Psoas muscle (tissue), 7 donors: ENCODE measurements at regions not wholly inside any gene's neighbourhood (a gene's known extent, or its start where the extent isn't known, plus 50 kb on each side); places are given as distances from the start of the nearest gene placed in this dataset.

Source experiments
- ATAC-seq, 4 donors: fragments of 200-7000 bp; cut with Tn5 transposase; one replicate each; pipeline ENCODE4 v1.9.1; 2020; ENCODE audit warnings: moderate library complexity in 3 of 4, mild to moderate bottlenecking in 2 of 4
- DNase-seq, 2 donors: peaks; one replicate each; pipeline ENCODE4 v3.0.0-alpha.2; 2020
- H3K27ac ChIP-seq: fragments of 200-600 bp; one replicate; pipeline ENCODE4 v1.8.0; 2022
- H3K27me3 ChIP-seq, 3 donors: fragments of 200-600 bp in 1 of 3; one replicate each; pipeline versions ENCODE4 v1.6.1 to v1.8.0; 2013 to 2022; ENCODE audit warnings: low read length in 2 of 3, mild to moderate bottlenecking in 2 of 3, moderate library complexity in 1 of 3; ENCODE audit not compliant: insufficient read depth in 3 of 3
- H3K36me3 ChIP-seq, 2 donors: fragments of 200-600 bp in 1 of 2; one replicate each; pipeline versions ENCODE4 v1.6.1 to v1.8.0; 2013 to 2022; ENCODE audit warnings: low read depth in 1 of 2, mild to moderate bottlenecking in 1 of 2, moderate library complexity in 1 of 2; ENCODE audit not compliant: insufficient read depth in 1 of 2
- H3K4me1 ChIP-seq: fragments of 200-600 bp; one replicate; pipeline ENCODE4 v1.8.0; 2022
- H3K4me3 ChIP-seq: fragments of 200-600 bp; one replicate; pipeline ENCODE4 v1.8.0; 2022; ENCODE audit warnings: mild to moderate bottlenecking
- H3K9me3 ChIP-seq: fragments of 200-600 bp; one replicate; pipeline ENCODE4 v1.8.0; 2022
- CTCF ChIP-seq: fragments of 200-600 bp; IDR thresholded peaks from one replicate; pipeline ENCODE4 v1.8.0; 2022; ENCODE audit warnings: antibody characterized with exemption
- WGBS, 3 donors: extraction: QIAGEN DNeasy Blood & Tissue Kit; methylation state at CpG; one replicate each; pipeline versions ENCODE4 v1.1.6 to v1.1.7; 2013; 5-methylcytosine and 5-hydroxymethylcytosine counted together
- intact Hi-C, 2 donors: fragments of 100-400 bp; cut with DNase I; formaldehyde crosslinking; loops; one replicate each; pipeline versions ENCODE4 v1.11.0 to v1.14.2; 2022
- donor health status: healthy with polysubstance abuse.
- donor health status: DM: no; HTN: no; CAD: no; lungs with moderate emphysema.
- donor health status: Bipolar disorder and iron deficiency.
- donor health status: healthy.
- donor health status: DM: yes; HTN: yes; CAD: no.
- donor health status: DM: no; HTN: no; CAD: no.
- donor health status: DM: yes; HTN: yes; CAD: no.

DNA sequence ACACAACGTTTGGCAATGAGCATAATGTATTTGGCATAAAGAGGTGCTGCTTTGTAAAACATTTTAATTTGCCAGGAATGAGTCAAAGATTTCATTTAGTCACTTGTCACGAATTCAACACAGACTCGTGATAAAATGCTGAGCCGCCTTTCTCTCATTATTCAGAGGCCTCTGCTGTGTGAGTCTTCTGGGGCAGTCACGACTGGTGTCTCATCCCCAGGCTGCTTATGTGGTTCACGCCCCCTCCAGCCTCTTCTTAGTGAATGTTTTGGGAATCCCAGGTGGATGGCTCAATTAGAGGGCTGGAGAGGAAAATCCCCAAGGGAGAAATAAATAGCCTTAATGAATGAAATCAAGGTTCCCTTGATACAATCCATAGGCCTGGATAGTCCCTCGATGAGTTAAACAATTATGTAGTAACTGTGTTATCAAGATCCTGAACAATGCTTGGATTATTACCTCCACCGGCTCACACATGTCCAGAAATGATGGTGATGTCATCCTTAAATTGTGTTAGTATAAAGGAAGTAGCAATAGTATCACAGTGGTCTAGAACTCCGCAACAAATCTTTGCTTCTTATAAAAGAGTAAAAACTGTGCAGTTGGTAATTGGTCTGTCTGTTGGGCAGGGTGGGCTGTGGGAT, 192.1 kb upstream of the ADAMTS16 start:
- no peak for ATAC-seq
- H3K4me1 ChIP-seq, result no peaks in the 10 kb centered on the region
- H3K36me3 ChIP-seq, result no peaks in the 10 kb centered on the region

GRCh38 chr5:4949108-4949507, 191.0 kb upstream of the ADAMTS16 start:
- 49 to 51% (median 51%) methylated on average over 6 of the region's 6 CpGs for WGBS, 3 donors
- Histone ChIP-seq H3K27me3 (no peaks in the 10 kb centered on the region), H3K9me3 (no peaks in the 10 kb centered on the region), H3K27ac (no peak overlapping the region), H3K4me3 (no peak overlapping the region), H3K36me3 (no peaks in the 10 kb centered on the region), H3K4me1 (no peaks in the 10 kb centered on the region)
- DNase-seq (no peak), ATAC-seq (no peak)
- intact Hi-C loops, result no loop called here
- TF ChIP-seq CTCF, result no peak

More for the DNA sequence above, 192.1 kb upstream of the ADAMTS16 start:
- intact Hi-C loops, result no loop called here
- no peaks in the 10 kb centered on the region for H3K27me3 ChIP-seq
- DNase-seq, result no peak
- 61 to 64% (median 64%) methylated on average over 9 of the region's 9 CpGs for WGBS, 3 donors
- no peak for TF ChIP-seq CTCF
- H3K4me3 ChIP-seq, result no peak overlapping the region
- H3K9me3 ChIP-seq, result no peaks in the 10 kb centered on the region
- no peak overlapping the region for H3K27ac ChIP-seq

GRCh38 chr5:4953576-4953975, 186.6 kb upstream of the ADAMTS16 start:
- H3K9me3 ChIP-seq, result no peaks in the 10 kb centered on the region
- no peaks in the 10 kb centered on the region for H3K36me3 ChIP-seq
- peaks cover 0 to 4% (median 0%) of the 10 kb centered on the region in 3 donors for H3K27me3 ChIP-seq
- TF ChIP-seq CTCF, result no peak
- no peak for ATAC-seq
- H3K4me3 ChIP-seq, result no peak overlapping the region
- intact Hi-C loops, result no loop called here
- 73 to 82% (median 74%) methylated on average over 4 of the region's 4 CpGs for WGBS, 3 donors
- no peak overlapping the region for H3K27ac ChIP-seq
- DNase-seq, result no peak
- no peaks in the 10 kb centered on the region for H3K4me1 ChIP-seq

DNA sequence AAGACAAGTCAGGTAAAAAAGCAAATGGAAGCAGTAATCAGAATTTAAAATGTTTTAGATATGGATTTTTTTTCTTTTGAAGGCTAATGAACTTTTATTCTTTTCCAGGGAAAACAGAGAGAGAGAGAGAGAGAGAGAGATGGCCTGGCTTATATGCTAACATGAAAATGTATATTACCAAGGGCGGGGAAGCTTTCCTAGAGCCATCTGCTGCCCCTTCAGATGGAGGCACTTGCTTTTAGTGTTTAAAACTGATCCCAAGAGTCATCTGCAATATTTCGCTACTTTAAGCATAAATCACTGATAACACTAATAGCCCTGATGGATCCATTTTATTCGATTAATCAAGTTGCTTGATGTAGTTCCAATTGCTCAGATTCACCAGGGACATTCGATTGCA, 186.1 kb upstream of the ADAMTS16 start:
- H3K4me1 ChIP-seq, result no peaks in the 10 kb centered on the region
- H3K27ac ChIP-seq, result no peak overlapping the region
- peaks cover 0 to 4% (median 0%) of the 10 kb centered on the region in 3 donors for H3K27me3 ChIP-seq
- DNase-seq (no peak), ATAC-seq (no peak)
- WGBS, 3 donors, result 79 to 82% (median 80%) methylated on average over 4 of the region's 4 CpGs
- H3K4me3 ChIP-seq, result no peak overlapping the region
- TF ChIP-seq CTCF, result no peak
- no peaks in the 10 kb centered on the region for H3K36me3 ChIP-seq
- H3K9me3 ChIP-seq, result no peaks in the 10 kb centered on the region
- intact Hi-C loops, result no loop called here

GRCh38 chr5:4963265-4963664, 176.9 kb upstream of the ADAMTS16 start:
- no peaks in the 10 kb centered on the region for H3K36me3 ChIP-seq
- no peak overlapping the region for H3K27ac ChIP-seq
- WGBS, 3 donors, result 88 to 97% (median 89%) methylated on average over 1 of the region's 1 CpG
- no peaks in the 10 kb centered on the region for H3K4me1 ChIP-seq
- H3K4me3 ChIP-seq, result no peak overlapping the region
- no peaks in the 10 kb centered on the region for H3K27me3 ChIP-seq
- H3K9me3 ChIP-seq, result no peaks in the 10 kb centered on the region
- no peak for TF ChIP-seq CTCF
- ATAC-seq (no peak), DNase-seq (no peak)
- intact Hi-C loops, result no loop called here
